DMS153 (cell line): ENCODE measurements at regions not wholly inside any gene's neighbourhood (a gene's known extent, or its start where the extent isn't known, plus 50 kb on each side); places are given as distances from the start of the nearest gene placed in this dataset.
"Not testable (repeated sequence)": the region's sequence is repeated elsewhere in the genome, so short reads cannot be mapped to it uniquely, and the experiment has no call there.

Experiments used
- DNase-seq: peaks from one replicate; lab custom pipeline; 2025; lab: John Stamatoyannopoulos, UW

DNA sequence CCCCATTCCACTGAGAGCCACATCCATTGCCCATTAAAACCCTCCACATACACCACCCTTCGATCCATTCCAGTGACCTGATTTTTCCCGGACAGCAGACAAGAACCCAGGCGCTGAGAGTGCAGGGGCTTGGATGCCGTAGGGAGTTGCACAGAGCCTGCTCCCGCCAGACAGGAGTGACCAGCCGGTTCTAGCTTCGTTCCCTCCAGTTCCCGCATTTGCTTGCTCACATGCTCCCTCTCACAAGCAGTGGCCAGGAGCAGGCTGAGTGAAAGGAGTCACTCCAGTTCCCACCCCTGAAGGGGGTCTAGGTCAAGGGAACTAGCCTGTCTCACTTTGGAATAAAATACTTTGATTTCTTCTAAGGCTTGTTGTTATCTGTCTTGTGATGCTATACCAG is 119.5 kb downstream of the SKIDA1 start:
- DNase-seq, result no peak

DNA sequence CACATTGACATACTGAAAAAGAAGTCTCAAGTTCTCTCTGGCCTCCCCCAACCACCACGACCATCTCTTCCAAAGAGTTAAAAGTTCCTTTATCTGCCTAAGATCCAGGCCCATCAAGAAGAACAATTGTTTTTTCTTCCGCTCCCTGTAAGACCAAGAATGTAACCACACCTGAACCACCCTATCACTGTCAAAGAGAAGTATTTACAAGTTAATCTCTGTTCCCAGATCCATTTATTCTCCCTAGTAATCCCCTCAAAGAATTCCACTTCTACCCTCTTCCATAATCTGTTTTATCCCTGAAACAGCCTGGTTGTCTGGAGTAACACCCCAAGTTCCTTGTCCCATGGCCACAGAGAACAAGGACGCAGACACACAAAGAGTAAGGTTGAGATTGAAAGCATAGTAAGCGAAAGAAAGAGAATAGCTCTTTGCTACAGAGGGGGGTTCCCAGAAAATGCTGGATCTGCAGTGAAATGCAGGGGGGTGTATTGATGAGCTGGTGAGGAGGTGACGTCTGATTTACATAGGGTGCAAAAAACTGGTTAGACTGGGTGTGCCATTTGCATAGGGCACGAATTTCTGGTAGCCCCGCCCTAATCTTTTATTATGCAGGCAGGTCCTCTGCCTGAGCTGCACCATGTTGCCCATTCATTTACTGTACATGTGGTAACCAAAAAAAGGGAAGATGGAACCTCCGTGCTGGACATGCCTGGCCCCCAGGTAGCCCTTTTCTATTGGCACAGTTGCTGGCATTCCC is 122.0 kb downstream of the SKIDA1 start:
- no peak for DNase-seq

DNA sequence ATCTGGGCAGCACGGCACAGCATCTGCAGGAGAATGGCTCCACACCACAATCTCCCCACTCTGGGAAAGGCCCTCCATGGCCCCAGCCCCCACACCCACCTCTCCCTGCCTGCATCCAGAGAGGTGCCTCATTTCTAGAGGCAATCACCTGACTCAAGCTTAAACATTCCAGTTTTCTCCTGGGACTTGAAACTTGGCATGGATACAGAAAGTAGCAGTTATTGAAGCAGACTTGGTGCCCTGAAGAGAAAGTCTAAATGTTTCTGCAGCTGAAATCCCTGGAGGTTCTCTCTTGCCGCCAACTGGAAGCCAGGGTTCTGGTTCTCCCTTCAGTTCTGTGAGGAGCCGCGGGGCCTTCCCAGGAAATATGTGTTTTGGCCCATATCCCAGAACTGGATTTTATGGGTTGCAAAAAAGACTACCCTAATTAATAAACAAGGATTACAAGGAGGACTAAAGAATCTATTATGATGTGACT is 122.8 kb downstream of the SKIDA1 start:
- DNase-seq, result no peak

DNA sequence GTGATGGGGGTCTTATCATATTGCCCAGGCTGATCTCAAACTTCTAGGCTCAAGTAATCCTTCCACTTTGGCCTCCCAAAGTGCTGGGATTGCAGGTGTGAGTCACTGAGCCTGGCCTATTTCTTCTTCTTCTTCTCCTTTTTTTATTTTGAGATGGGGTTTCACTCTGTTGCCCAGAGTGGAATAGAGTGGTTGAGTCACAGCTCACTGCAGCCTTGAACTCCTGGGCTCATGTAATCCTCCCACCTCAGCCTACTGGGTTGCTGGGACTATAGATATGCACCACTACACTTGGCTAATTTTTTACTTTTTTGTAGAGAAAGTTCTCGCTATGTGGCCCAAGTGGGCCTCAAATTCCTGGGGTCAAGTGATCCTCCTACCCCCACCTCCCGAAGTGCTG is 124.3 kb downstream of the SKIDA1 start:
- no peak for DNase-seq

DNA sequence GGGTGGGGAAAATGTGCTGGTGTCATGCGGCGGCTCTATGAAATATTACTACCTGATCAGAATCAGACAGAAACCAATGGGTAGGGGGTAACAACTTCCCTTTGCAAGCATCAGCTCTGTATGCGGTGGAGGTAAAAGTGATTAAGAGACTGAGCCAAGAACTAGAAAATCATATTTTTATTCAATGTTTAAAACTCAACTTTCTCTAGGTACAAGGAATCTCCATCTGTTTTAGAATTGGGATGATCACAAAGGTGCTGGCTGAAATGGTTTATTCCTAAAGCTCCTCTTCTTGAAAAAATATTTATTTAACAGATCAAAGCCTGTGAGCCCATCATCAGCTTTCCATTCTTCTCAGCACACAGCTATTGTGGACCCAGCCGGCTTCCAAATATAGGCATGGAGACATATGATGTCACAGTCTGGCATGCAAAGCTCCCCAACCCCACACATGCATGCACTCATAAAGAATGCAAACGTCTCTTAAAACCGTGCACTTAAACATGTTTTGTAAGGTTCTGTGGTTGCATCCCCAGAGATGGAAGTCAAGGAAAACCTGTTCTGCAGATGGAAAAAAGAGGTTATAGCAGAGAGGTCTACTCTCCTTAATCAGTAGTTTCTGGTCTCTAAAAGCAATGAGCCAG is 126.0 kb downstream of the SKIDA1 start:
- peak; percentile 60 for DNase-seq

DNA sequence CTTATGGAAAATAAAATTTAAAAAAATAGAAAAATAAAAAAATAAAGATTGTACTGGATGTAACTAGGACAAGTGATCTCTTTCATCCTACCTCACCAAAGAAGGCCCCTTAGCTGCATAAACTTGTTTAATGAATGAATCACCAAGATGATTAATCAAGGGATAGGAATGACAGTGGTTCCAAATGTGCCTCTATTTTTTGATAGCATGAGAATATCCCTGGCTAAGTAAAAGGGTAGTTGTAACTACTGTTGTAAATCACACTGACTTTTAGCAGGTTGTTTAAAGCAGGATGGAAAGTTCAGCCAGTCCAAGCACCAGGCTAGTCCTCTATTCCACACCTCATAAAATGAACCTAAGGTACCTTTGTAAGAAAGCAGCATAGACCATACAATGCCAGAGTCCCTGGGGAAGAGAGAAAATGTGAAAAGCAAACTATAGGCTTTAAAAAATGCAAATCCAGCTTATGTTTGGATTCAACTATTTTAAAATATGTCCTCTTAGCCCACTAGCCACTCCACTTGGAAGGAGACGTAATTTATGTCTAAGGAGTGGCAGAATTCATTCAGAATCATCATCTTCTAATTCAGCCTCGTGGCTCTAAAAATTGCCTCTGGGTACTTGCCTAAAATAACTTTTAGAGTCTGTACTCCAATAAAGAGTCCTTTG is 126.8 kb downstream of the SKIDA1 start:
- DNase-seq, result no peak

DNA sequence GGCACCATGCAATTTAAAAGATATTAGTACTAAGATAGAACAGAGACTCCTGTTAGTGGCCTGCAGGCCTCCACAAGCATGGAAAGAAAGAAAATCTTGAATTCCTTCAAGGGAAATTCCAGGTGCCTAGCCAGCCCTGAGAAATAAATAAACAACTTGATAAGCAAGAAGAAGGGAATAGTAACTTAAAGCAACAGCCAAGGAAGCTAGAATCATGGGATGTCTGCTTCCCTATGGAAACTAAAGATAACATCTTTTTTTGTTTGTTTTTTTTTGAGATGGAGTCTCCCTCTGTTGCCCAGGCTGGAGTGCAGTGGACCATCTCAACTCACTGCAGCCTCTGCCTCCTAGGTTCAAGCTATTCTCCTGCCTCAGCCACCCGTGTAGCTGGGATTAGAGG is 128.6 kb downstream of the SKIDA1 start:
- no peak for DNase-seq

DNA sequence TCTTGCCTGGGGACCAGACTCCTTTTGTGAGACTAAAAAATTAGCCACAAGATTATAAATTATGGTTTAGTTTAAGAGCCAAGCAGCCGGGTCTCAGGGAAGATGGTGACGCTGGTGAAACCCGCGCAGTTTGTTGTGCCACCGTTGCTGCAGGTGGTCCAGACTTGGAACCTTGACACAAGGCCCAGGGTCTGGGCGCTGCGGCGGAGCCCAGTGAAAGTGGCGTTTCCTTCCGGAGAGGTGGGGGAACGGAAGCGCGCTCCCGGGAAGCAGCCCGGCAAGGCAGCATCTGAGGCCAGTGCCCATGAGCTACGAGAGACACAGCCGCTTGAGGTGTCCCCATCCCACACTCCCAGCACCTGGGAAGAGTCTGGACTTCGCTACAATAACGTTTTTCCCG is 131.6 kb downstream of the SKIDA1 start:
- no peak for DNase-seq

DNA sequence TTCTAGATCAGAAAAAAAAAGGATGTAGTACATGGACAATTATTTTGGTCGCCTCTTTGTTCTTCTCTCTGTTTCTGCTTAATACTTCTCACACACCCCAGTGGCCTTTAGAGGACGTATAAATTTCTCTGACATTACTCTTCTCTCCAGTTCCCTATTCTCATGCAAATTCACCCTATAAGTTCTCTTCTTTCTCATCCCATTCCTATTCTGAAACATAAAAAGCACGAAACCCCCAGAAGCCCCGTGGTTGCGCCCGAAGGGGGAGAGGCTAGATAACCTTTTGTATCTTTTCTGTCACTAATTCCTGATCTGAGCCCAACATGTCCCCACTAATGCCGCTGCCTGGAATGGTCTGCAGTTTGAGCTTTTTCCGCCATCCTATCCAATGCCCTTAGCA is 136.9 kb downstream of the SKIDA1 start:
- DNase-seq, result no peak

DNA sequence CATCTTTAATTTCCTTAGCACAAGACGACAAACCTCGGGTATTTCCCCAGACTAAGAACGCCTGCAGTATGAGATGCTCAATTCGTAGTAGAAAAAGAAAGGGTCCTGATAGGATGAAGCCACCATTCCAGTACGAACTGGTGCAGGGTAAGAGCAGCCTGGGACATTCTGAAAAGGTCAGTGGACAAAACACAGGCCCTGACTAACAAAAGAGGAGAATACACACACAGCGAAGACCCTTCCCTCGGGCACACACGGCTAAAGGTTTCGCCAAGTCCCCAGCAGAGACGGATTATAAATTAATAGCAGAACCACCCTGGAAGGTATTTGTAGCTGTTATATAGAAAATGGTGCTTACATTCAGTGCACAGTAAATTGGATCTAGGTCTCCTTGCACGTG is 137.6 kb downstream of the SKIDA1 start:
- no peak for DNase-seq

DNA sequence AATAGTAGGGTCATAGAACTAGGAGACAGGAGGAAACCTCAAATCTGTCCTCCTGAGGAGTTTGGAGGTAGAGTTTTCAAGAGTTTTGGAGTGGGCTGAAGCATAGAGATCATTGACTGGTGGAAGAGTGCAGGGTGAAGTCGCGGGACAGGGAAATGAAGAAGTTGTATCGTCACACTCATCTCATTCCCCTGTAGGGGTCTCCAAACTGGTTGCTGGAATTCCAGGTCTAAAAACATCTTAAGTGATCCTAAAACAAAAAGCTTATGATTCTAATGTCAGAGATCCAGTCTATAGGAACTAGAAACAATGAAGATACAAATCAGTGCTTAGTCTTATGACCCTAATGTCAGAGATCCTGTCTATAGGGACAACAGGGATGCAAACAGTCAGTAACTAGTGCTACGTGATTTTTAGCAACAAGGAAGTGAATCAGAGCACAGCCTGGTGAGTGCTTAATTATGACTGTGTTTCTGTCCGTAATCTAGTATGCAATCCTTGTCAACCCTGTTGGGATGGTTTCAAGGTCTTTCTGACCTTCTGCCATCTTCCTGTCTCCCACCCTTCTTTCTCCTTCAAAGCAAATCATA is 139.4 kb downstream of the SKIDA1 start:
- no peak for DNase-seq

DNA sequence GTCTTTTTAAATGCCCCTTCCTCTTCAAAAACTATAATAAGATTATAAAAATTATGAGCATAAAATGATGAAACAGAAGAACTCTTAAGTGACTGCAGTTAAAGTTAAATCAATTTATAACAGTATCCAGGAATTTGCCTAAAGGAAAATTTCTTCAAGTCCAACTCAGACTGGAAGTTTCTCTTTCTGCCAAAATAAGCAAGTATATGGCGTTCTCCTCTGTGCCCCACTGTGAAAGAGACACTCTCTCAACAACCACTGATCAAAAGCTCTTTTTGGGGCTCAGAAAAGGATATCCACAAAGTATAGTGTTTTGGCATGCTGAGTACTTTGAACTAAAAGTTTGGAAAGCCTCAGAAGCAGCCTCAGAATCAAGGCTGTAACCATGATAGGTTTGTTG is 139.9 kb downstream of the SKIDA1 start:
- DNase-seq, result no peak

DNA sequence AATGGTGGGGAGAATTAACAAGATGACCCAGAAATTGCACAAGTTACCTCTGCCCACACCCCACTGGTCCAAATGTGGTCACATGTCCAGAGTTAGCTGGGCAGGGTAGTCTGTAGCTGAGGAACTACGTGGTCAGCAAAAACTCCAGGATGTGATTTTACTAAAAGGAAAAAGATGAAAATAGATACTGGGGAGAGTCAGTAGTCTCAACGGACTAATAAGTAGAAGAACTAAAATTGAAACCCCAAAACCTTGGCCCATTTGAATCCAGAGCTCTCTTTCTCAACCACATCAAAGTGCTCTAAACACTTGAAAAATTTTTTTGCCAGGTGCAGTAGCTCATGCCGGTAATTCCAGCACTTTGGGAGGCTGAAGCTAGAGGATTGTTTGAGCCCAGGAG is 146.3 kb downstream of the SKIDA1 start:
- no peak for DNase-seq

DNA sequence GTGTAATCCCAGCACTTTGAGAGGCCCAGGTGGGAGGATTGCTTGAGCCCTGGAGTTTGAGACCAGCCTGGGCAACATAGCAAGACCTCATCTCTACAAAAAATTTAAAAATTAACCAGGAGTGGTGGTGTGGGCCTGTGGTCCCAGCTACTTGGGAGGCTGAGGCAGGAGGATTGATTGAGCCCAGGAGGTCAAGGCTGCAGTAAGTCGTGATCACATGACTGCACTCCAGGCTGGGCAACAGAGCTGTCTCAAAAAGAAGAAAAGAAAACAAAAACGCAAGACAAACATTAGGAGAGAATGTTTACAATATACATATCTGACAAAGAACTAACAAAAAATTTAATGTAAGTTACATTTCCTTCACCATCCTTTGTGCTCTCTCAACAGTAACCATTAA is 150.2 kb downstream of the SKIDA1 start:
- not testable (repeated sequence) for DNase-seq

DNA sequence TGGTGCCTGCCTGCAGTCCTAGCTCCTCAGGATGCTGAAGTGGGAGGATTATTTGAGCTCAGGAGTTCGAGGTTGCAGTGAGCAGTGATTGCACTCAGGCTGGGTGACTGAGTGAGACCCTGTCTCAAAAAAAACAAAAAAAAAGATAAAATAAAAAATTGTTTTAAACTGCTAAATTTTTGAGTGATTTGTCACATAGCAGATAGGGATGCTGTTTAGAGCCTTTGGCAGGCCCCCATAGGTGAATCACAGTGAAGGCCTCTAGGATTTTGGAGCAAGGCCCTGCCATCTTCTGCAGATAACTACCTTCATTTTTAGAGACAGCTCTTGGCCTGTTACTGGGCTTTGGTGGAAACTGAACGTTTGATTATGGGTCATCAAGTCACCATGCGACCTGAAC is 151.6 kb downstream of the SKIDA1 start:
- not testable (repeated sequence) for DNase-seq

DNA sequence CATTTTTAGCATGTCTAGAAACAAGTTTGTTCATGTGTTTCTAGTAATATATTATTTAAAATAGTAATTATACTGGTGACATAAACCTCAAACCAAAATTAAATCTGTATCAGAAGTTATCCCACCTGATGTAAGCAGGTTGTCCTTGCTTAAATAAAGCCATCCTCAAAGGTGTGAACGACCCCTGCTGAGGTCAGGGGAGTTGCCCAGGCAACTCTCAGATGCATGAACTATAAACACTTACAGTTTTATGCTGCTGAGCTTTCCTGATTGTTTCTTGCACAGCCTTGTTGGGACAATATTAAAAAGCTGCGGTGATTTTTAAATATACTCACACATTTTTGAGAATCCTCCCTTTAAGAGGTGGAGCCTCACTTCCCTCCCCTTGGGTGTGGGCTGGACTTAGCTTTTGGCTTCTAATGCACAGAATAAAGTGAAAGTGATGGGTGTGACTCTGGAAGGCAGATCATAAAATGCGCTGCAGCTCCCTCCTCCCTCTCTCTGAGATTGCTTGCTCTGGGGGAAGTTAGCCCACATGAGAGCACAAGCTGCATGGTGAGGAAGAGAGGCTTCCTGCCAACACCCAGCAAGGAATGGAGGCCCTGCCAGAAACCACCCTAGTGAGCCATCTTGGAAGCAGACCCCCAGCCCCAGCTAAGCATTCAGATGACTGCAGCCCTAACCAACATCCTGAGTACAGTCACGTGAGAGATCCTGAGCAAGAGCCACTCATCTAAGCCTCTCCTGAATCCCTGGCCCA is 152.7 kb downstream of the SKIDA1 start:
- peak; percentile 42 for DNase-seq

DNA sequence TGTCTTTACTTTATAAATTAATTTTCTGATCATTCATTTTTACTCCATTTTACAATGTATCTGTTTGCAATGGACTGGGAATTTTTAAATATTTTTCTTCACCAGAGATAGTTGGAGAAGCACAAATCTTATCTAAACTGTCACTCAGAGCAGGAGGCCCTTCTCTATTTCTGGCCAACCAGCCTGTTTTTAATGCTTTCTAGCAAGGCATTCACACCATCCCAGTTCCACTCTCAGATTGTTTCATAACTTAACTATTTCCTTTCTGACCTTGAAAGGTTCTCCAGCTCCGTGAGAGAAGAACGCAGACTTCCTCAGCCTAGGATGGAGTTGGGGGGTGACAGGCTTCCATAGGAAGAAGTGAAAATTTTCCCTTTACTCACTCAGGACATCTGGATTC is 155.8 kb downstream of the SKIDA1 start:
- DNase-seq, result no peak

DNA sequence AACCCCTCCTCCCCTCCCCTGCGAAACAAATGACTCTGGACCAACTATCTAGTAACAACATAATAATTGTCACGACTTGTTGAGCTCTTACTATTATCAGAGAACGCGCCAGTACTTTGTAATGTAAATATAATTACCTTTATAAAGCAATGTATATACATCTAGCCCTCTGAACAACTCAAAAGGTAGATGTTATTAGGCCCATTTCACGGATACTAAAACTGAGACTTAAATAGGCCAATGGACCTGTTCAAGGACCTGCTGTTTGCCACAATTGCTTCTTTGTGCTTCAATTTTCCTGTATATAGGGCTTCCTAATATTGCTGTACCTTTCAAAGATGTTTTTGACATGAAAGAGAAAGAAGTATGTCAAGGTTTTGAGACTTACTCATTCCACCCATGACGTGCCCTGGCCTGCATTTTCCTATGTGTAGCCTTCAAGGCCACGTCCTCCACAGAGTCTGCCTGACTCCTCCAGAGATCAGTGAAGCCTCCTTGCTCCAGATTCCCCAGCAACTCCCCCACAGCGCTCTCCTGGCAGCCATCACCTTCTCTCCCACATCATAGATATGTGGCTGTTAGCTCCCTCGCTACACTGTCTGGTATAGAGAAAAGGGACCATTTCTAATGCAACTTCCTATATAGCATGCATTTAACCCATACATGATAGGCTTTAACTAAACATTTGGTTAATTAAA is 156.6 kb downstream of the SKIDA1 start:
- no peak for DNase-seq

DNA sequence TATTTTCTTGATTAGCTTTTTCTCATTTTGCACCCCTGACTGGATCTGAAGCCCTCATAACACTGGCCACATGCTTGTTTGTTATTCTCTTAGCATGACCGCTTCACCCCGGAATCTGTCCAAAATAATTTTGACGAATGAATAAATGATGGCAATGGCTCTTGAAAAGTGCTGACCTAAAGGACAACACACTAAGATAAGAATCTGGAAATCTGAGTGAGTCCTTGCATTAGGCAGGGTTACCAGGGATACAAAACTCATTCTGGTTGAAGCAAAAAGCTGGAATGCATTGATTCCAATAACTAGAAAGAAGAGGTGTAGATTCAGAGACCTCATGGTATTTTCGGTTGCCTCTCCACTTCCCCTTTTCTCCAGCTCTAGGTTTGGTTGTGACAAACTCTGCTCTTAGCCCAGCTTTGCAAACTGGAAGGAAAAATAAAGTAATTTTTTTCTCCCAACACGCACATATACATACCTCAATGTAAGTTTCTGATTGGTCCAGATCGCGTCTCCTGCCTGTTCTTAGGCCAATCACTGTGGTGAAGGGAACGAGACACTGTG is 157.4 kb downstream of the SKIDA1 start:
- no peak for DNase-seq

DNA sequence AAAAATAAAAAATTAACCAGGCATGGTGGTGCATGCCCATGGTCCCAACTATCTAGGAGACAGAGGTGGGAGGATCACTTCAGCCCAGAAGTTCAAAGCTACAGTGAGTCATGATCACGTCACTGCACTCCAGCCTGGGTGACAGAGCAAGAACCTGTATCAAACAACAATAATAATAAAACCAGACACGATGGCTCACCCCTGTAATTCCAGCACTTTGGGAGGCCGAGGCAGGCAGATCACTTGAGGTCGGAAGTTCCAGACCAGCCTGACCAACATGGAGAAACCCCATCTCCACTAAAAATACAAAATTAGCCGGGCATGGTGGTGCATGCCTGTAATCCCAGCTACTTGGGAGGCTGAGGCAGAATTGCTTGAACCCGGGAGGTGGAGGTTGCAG is 159.4 kb downstream of the SKIDA1 start:
- DNase-seq, result not testable (repeated sequence)
